ENCODE measurements at regions not wholly inside any gene's neighbourhood (a gene's known extent, or its start where the extent isn't known, plus 50 kb on each side); places are given as distances from the start of the nearest gene placed in this dataset.
A peak's percentile ranks its signal among the peaks of the same experiment; 100 is the strongest.

GRCh38 chr11:112783945-112784322, 177.3 kb upstream of the NCAM1 start:
- no peak for DNase-seq (ENCODE audit: low read depth)

DNA sequence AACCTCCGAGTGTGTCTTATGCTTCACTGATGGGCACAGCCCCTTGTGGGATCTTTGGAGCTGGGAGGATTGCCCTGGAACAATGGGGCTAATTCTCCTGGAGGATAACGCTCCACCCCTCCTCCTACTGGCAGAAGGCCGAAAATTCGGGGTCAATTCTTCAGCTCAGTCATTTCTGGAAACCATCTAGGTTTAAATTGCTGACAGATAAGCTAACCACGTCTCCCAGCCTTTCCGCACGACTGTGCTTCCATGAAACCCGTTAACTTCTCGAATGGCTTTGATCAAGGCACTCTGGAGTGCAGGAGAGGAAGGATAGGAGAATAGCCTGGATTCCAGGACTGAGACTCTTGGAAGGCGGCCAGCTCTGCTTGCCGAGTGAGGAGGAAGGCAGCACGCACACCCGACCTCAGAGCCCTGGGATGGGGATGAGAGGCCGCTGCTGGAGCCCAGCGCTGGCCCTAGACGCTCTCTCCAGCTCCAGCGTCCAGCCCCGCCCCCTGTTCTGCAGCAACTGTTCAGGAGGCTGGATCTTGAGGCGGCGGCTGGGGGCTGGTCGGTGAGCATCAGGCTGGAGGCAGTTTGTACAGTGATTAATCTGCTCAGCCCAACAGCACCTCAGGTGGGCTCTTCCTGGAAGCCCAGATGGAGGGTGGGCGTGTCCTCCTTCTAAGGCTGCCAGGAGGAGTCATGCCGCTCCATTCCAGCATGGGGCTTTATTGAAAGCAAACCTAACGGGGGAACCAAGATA, 176.7 kb upstream of the NCAM1 start:
- DNase-seq (ENCODE audit: low read depth) = no peak

DNA sequence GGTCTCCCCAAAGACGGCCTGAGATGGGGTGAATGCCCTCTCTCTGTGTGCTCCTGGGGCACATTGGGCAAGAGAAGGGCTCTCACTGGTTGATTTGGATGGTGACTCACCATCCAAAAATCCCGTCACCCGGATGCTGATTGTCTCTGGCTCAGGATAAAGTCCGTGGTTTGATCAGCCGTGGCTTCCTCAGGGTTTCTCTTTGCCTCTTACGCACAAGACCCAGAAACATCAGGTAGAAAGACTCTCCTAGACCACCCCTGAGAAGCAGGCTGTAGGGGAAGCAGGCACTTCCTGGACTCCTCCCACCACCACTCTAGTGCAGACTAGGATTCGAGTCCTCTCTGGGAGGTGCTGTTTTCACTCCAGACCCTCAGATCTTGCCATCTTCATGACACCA, 176.1 kb upstream of the NCAM1 start:
- DNase-seq (ENCODE audit: low read depth) = no peak

- DNase-seq (ENCODE audit: low read depth) = no peak
These were observed 175.5 kb upstream of the NCAM1 start for GRCh38 chr11:112785719-112786118.

DNA sequence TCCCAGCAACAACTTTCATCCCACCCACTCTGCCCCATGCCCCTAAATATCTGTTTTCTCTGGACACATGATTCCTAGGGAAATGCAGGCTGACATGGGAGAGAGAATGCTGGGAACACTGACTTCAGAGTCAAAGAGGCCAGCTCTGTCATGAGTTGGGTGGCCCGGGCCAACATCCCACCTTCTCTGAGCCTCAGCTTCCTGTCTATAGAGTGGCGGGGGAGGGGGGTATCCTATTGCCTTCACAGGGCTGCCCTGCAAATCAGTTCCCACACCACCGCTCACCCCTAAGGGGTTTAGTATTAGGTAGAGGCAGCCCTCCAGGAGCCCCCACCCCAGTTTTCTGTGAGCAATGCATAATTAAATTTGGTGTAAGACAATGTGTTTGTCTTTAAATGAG, 175.0 kb upstream of the NCAM1 start:
- no peak for DNase-seq (ENCODE audit: low read depth)

DNA sequence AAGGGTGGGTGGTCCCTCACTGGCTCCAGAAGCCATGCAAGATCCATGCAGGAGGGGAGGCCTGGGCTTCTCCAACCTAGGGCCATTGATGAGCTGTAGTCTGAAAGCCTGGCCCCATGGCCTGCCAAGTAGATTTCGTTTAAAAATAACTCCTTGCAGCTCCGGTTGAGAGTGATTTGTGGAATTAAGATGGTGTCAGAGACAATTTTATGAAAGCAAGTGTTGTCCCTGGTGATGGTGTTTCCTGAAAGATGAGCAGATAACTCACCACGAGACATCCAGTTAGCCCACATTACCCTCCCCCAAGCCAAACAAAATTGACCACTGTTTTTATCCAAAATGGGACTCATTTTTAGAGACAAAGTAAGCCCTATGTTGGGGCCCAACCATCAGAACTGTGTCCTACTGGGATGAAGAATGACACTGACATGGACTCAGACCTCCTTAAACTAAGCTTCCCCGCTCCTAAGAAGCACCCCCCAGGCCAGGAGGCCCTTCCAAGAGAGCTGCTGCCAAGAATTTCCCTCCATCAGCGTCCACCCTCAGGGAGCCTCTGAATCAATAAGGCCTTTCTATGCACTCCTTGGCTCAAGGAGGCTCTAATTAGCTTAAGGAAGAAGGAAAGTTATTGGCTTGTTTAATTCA, 174.2 kb upstream of the NCAM1 start:
- no peak for DNase-seq (ENCODE audit: low read depth)

DNA sequence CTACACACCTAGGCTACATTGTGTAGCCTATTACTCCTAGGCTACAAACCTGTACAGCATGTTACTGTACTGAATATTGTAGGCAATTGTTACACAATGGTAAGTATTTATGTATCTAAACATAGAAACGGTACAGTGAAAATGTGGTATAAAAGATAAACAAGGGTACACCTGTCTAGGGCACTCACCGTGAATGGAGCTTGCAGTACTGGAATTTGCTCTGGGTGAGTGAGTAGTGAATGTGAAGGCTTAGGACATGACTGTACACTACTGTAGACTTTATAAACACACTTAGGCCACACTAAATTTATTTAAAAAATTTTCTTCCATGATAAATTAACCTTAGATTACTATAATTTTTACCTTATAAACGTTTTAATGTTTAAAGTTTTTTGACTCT, 171.7 kb upstream of the NCAM1 start:
- DNase-seq (ENCODE audit: low read depth) = no peak

DNA sequence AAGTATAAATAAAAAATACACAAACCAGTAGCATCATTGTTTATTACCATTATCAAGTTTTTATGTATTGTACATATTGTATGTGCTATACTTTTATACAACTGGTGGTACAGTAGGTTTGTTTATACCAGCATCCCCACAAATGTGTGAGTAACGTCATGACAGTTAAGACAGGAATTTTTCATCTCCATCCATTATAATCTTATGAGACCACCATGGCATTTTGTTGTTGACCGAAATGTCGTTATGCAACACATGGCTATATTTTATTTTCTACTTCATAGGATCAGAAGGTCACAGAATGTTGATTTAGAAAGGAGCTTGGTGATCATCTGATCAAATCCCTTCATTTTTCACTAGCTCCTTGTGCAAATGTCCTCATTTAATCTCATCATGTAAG, 170.9 kb upstream of the NCAM1 start:
- DNase-seq (ENCODE audit: low read depth) = no peak

- no peak for DNase-seq (ENCODE audit: low read depth)
These were observed 169.2 kb upstream of the NCAM1 start for GRCh38 chr11:112792070-112792469.

- no peak for DNase-seq (ENCODE audit: low read depth)
These were observed 167.8 kb upstream of the NCAM1 start for GRCh38 chr11:112793416-112793815.

- no peak for DNase-seq (ENCODE audit: low read depth)
These were observed 166.8 kb upstream of the NCAM1 start for GRCh38 chr11:112794331-112794846.

- DNase-seq (ENCODE audit: low read depth) = no peak
These were observed 165.9 kb upstream of the NCAM1 start for GRCh38 chr11:112795142-112795815.

- DNase-seq (ENCODE audit: low read depth) = no peak
These were observed 165.1 kb upstream of the NCAM1 start for GRCh38 chr11:112795911-112796649.

DNA sequence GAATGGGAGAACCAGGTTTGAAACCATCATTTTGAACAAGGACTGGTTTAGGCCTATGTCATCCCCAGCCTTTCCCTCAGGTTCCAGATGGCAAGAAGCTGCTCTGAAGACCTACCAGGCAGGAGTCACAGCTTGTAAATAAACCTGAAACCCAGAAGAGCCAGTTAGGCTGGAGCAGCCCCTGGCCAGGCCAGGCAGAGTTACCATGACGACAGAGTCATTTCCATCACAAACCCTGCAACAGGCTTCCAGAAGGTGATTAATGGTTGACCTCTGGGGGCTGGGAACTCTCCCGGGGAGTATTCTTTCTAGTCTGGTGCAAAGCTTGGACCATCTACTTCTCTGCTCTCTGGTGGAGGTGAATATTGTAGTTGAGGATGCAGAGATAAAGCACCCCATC, 164.1 kb upstream of the NCAM1 start:
- DNase-seq (ENCODE audit: low read depth) = no peak

- DNase-seq (ENCODE audit: low read depth) = peak; percentile 9
These were observed 163.4 kb upstream of the NCAM1 start for GRCh38 chr11:112797648-112798293.

GRCh38 chr11:112801025-112801816, 160.0 kb upstream of the NCAM1 start:
- DNase-seq (ENCODE audit: low read depth) = no peak

DNA sequence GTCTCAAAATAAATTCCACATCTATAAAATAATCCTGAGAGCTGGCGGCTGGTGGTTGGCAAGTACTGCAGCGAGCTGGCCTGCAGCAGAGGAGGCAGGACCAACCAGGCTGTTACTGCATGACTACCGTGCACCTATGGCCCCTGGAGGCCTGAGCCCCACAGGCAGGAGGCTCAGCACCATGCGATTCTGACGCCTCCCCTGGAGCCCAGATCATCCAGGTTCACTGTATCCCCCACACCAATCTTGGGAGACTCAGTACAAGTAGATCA, 159.5 kb upstream of the NCAM1 start:
- DNase-seq (ENCODE audit: low read depth) = no peak

- DNase-seq (ENCODE audit: low read depth) = no peak
These were observed 155.6 kb upstream of the NCAM1 start for GRCh38 chr11:112805658-112806057.

DNA sequence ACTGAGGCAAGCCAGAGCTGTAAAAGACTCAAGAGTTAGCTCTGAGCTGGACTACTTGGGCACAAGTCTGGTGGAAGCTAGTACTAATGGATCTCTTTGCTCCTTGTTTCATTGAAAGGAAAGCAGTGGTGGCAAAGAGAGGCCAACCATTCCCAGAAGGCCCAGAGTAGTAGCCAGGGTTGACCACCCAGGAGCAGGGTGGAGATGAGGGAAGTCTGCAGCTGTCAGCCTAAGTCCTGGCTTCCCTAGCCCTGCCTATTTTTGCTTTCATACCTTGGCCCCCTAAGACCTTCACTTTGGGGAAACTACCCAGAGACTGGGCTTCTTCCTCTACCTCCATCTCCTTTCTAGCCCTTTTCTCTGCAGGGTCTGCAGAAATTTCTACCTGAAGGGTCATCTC, 155.0 kb upstream of the NCAM1 start:
- no peak for DNase-seq (ENCODE audit: low read depth)

DNA sequence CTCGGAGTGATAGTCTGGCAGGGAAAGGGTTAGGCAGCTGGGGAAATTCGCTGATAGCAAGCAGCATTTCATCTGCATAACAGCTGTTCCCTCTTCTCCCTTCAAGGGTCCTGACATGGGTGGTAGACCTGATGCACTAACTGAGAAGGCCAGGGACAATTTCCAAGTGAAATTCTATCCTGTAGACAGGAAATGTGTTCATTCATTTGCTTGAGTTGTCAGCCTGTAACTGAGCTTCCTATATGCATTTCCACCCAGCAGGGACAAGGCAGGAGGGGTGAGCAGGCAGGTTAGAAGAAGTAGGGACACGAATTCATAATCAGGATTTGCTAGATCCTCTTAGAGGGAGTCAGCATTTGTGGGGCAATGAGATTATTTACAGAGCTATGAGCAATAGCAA, 154.3 kb upstream of the NCAM1 start:
- DNase-seq (ENCODE audit: low read depth) = no peak

DNA sequence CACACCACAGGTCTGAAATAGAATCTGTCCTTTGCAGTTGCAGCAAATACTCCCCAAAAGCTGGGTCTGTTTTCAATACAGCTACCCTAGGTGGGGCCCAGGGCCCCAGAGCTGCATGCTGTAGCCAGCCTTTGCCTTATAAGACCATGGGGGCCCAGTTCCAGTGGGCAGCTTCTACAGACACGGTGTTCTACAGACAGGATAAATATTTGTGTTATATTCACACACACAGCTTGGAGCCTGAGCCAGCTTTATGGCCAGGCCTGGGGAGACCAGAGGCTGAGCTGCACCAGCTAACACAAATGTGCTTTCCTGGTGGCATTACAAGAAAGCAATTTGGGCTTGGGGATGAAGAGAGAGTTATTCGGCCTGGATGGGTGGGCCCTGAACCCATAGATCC, 151.8 kb upstream of the NCAM1 start:
- DNase-seq (ENCODE audit: low read depth) = no peak

All from stimulated activated CD8-positive, alpha-beta memory T cell treated with anti-CD3 and anti-CD28 coated beads, Interleukin-12 subunit alpha, Interleukin-12 subunit beta, amount 100 ng/mL, for 1 hour (primary cell).